HCT116 (cell line): ENCODE measurements at regions not wholly inside any gene's neighbourhood (a gene's known extent, or its start where the extent isn't known, plus 50 kb on each side); places are given as distances from the start of the nearest gene placed in this dataset.

Experiments
- ATAC-seq: fragments of 200-7000 bp; cut with Tn5 transposase; 2 replicates; pipeline ENCODE4 v1.9.1; 2020; ENCODE audit warnings: mild to moderate bottlenecking, moderate library complexity
- BruUV-seq: library from RNA; stranded (reverse); fragments of 400-500 nt; replicated peaks from 2 replicates; lab custom pipeline; 2021; lab: Mats Ljungman, UMichigan
- CTCF ChIA-PET: fragments of 300-600 bp; sonication (Branson Sonifier 250); formaldehyde crosslinking; loops from one replicate; lab custom pipeline; 2021; ENCODE audit warnings: antibody characterized with exemption; lab: Charles Lee
- POLR2A ChIA-PET: fragments of 300-600, 350-600 bp; sonication (Branson Sonifier 250); formaldehyde crosslinking; loops from one replicate; lab custom pipeline; 2021; ENCODE audit warnings: antibody characterized with exemption; lab: Charles Lee
- RAD21 ChIA-PET, 2 experiments: fragments of 300-600 bp; sonication (Branson Sonifier 250); formaldehyde crosslinking; loops; one replicate each; lab custom pipeline; 2023; ENCODE audit warnings: low total read pairs in 2 of 2; ENCODE audit not compliant: uncharacterized antibody in 2 of 2, unreplicated experiment in 2 of 2, low non-redundant PET in 1 of 2; lab: Charles Lee
- DNase-seq: peaks from one replicate; pipeline ENCODE4 v3.0.0-alpha.2; 2010; ENCODE audit warnings: low read depth, low spot score
- H2AFZ ChIP-seq: fragments of 200-600 bp; shearing (Covaris generic), sonication (generic); 2 replicates; pipeline ENCODE4 v1.6.1; 2017; ENCODE audit warnings: low read depth, mixed run types, mixed read lengths, antibody characterized with exemption, low read length; ENCODE audit not compliant: poor library complexity, severe bottlenecking
- H3K27ac ChIP-seq: 2 replicates; pipeline ENCODE4 v1.5.1; 2012; ENCODE audit warnings: low read depth, low read length
- H3K27me3 ChIP-seq: fragments of 200-600 bp; sonication (generic); 2 replicates; pipeline ENCODE4 v1.6.1; 2016; ENCODE audit warnings: mixed run types, low read length, mixed read lengths; ENCODE audit not compliant: insufficient read depth
- H3K36me3 ChIP-seq, 2 experiments: fragments of 200-500 bp in 1 of 2; fragments of 200-600 bp in 1 of 2; sonication (Bioruptor generic) in 1 of 2; sonication (generic) in 1 of 2; 2 replicates each; pipeline versions ENCODE4 v1.5.1 to v1.6.1; 2014 to 2016; ENCODE audit warnings: low read length in 2 of 2, inconsistent platforms in 1 of 2, mixed read lengths in 1 of 2, mixed run types in 1 of 2; ENCODE audit not compliant: insufficient read depth in 2 of 2, control insufficient read depth in 1 of 2
- H3K4me1 ChIP-seq, 2 experiments: fragments of 200-600 bp in 1 of 2; sonication (generic) in 1 of 2; 2 replicates each; pipeline versions ENCODE4 v1.5.1 to v1.6.1; 2012 to 2017; ENCODE audit warnings: low read length in 2 of 2, inconsistent platforms in 1 of 2, mild to moderate bottlenecking in 1 of 2, mixed read lengths in 1 of 2, mixed run types in 1 of 2, moderate library complexity in 1 of 2; ENCODE audit not compliant: insufficient read depth in 2 of 2, control insufficient read depth in 1 of 2
- H3K4me2 ChIP-seq: fragments of 200-600 bp; sonication (generic); 2 replicates; pipeline ENCODE4 v1.6.1; 2017; ENCODE audit warnings: mixed run types, low read length, mixed read lengths
- H3K4me3 ChIP-seq, 2 experiments: fragments of 200-600 bp in 1 of 2; sonication (generic) in 1 of 2; replicated peaks in 1 of 2; 2 replicates each; pipeline ENCODE4 v1.5.1; 2011 to 2016; ENCODE audit warnings: low read length in 2 of 2, control low read depth in 1 of 2, low read depth in 1 of 2, mild to moderate bottlenecking in 1 of 2, mixed read lengths in 1 of 2, mixed run types in 1 of 2
- H3K79me2 ChIP-seq: fragments of 200-600 bp; sonication (generic); 2 replicates; pipeline ENCODE4 v1.6.1; 2017; ENCODE audit warnings: mild to moderate bottlenecking, mixed run types, low read length, moderate library complexity, mixed read lengths; ENCODE audit not compliant: insufficient read depth
- H3K9ac ChIP-seq: fragments of 200-600 bp; sonication (generic); 2 replicates; pipeline ENCODE4 v1.6.1; 2016; ENCODE audit warnings: low read length, mixed read lengths
- H3K9me2 ChIP-seq: fragments of 200-600 bp; sonication (generic), shearing (Covaris generic); 2 replicates; pipeline ENCODE4 v1.6.1; 2017; ENCODE audit warnings: mixed run types, mild to moderate bottlenecking, moderate library complexity; ENCODE audit not compliant: insufficient read depth
- H3K9me3 ChIP-seq, 2 experiments: fragments of 200-500 bp in 1 of 2; fragments of 200-600 bp in 1 of 2; sonication (Bioruptor generic) in 1 of 2; sonication (generic) in 1 of 2; 2 replicates each; pipeline ENCODE4 v1.6.1; 2014 to 2017; ENCODE audit warnings: low read length in 2 of 2, mixed read lengths in 2 of 2, inconsistent platforms in 1 of 2, low read depth in 1 of 2, mild to moderate bottlenecking in 1 of 2, mixed run types in 1 of 2, moderate library complexity in 1 of 2; ENCODE audit not compliant: control insufficient read depth in 1 of 2, insufficient read depth in 1 of 2
- H4K20me1 ChIP-seq: fragments of 200-600 bp; sonication (generic), shearing (Covaris generic); 2 replicates; pipeline ENCODE4 v1.6.1; 2017; ENCODE audit warnings: mixed run types, mild to moderate bottlenecking, moderate library complexity; ENCODE audit not compliant: insufficient read depth
- CBX3 ChIP-seq: IDR thresholded peaks from 2 replicates; pipeline ENCODE4 v1.6.1; 2012; ENCODE audit warnings: low read depth
- CTCF ChIP-seq, 3 experiments: fragments of 200-600 bp in 1 of 3; sonication (generic) in 1 of 3; IDR thresholded peaks in 2 of 3; conservative IDR thresholded peaks in 1 of 3; 2 replicates each; pipeline ENCODE4 v1.5.1; 2012 to 2017; ENCODE audit warnings: low read depth in 2 of 3, low read length in 2 of 3, antibody characterized with exemption in 1 of 3, borderline replicate concordance in 1 of 3, control low read depth in 1 of 3, mild to moderate bottlenecking in 1 of 3, mixed read lengths in 1 of 3, mixed run types in 1 of 3, moderate library complexity in 1 of 3; ENCODE audit not compliant: insufficient read depth in 1 of 3
- ELF1 ChIP-seq: IDR thresholded peaks from 2 replicates; pipeline ENCODE4 v1.6.1; 2012; ENCODE audit warnings: low read depth, borderline replicate concordance
- EZH2phosphoT487 ChIP-seq: fragments of 200-600 bp; IDR thresholded peaks from 2 replicates; pipeline ENCODE4 v1.6.1; 2018; ENCODE audit warnings: antibody characterized with exemption, borderline replicate concordance
- JUND ChIP-seq: IDR thresholded peaks from 2 replicates; pipeline ENCODE4 v1.6.1; 2012
- POLR2A ChIP-seq: IDR thresholded peaks from 2 replicates; pipeline ENCODE4 v1.7.0; 2011; ENCODE audit warnings: borderline replicate concordance; ENCODE audit not compliant: insufficient read depth, insufficient read length; ENCODE audit errors: extremely low read depth
- POLR2AphosphoS5 ChIP-seq: IDR thresholded peaks from 2 replicates; pipeline ENCODE4 v1.6.1; 2011; ENCODE audit warnings: mild to moderate bottlenecking, low read depth, low read length, moderate library complexity
- RAD21 ChIP-seq: IDR thresholded peaks from 2 replicates; pipeline ENCODE4 v1.6.1; 2012; ENCODE audit warnings: low read depth, mild to moderate bottlenecking
- SIN3A ChIP-seq: IDR thresholded peaks from 2 replicates; pipeline ENCODE4 v1.6.1; 2012; ENCODE audit warnings: low read depth
- SRF ChIP-seq: IDR thresholded peaks from 2 replicates; pipeline ENCODE4 v1.6.1; 2012; ENCODE audit warnings: low read depth
- intact Hi-C: fragments of 100-400 bp; cut with micrococcal nuclease; formaldehyde crosslinking; loops from 2 replicates; pipeline ENCODE4 v1.10.0; 2022

GRCh38 chr4:162943263-162943662 is 223.4 kb downstream of the NAF1 start:
- intact Hi-C loops: no loop called here
- H3K36me3 ChIP-seq: no peaks in the 10 kb centered on the region
- H3K9ac ChIP-seq: no peak overlapping the region
- no TSS peak for BruUV-seq
- H3K27ac ChIP-seq: no peak overlapping the region
- ATAC-seq: no peak
- DNase-seq: no peak
- ChIA-PET POLR2A (no interaction called here), CTCF (no interaction called here), RAD21 (no interaction called here)
- H3K9me3 ChIP-seq: no peaks in the 10 kb centered on the region
- peak; percentile 32 for TF ChIP-seq RAD21
- no peak for TF ChIP-seq CBX3
- TF ChIP-seq SIN3A: no peak
- no peak for TF ChIP-seq SRF
- TF ChIP-seq ELF1: no peak
- TF ChIP-seq JUND: no peak
- no peak for TF ChIP-seq POLR2AphosphoS5
- peak; percentile 3 to 46 (median 41); a peak in 3 of 6 replicates for TF ChIP-seq CTCF (IDR thresholded peaks at IDR 0.05 in 2 of 3, conservative IDR thresholded peaks at IDR 0.05 in 1 of 3; ENCODE audit: borderline replicate concordance in 1 of 3, insufficient read depth in 1 of 3, low read depth in 2 of 3, low read length in 2 of 3)
- no peak for TF ChIP-seq POLR2A
- TF ChIP-seq EZH2phosphoT487: no peak
- no peak overlapping the region for H3K4me3 ChIP-seq
- H3K4me2 ChIP-seq: no peak overlapping the region
- no peaks in the 10 kb centered on the region for H3K9me2 ChIP-seq
- no peaks in the 10 kb centered on the region for H3K79me2 ChIP-seq
- H3K4me1 ChIP-seq: no peaks in the 10 kb centered on the region
- H3K27me3 ChIP-seq: no peaks in the 10 kb centered on the region
- H4K20me1 ChIP-seq: no peaks in the 10 kb centered on the region
- no peak overlapping the region for H2AFZ ChIP-seq
